ENCODE measurements at regions not wholly inside any gene's neighbourhood (a gene's known extent, or its start where the extent isn't known, plus 50 kb on each side); places are given as distances from the start of the nearest gene placed in this dataset.

GRCh38 chr12:93185369-93185741 lies 192.4 kb upstream of the NUDT4 start:
- Histone ChIP-seq H3K27ac (ENCODE audit: extremely low read depth, low read depth, low read length) (no peak overlapping the region), H3K4me1 (ENCODE audit: control insufficient read depth, insufficient read depth, low read length) (no peaks in the 10 kb centered on the region), H3K36me3 (ENCODE audit: control insufficient read depth in 2 of 2, insufficient read depth in 1 of 2, low read length in 2 of 2) (no peaks in the 10 kb centered on the region), H3K9me3 (ENCODE audit: control insufficient read depth, insufficient read depth, low read depth, low read length) (no peaks in the 10 kb centered on the region), H3K4me3 (ENCODE audit: low read depth, low read length) (no peak overlapping the region)
- CTCF ChIA-PET, result interaction anchor here (0.7 kb wide), 1 partner anchor 90 kb away, joined by 4 read pairs; no protein-coding TSS in a partner anchor
- POLR2A ChIA-PET, result no interaction called here
- TF ChIP-seq REPIN1 (tag by site-specific recombination; IDR thresholded peaks at IDR 0.05; ENCODE audit: low read depth), result no peak
- TF ChIP-seq ZFP69B (tag by site-specific recombination; IDR thresholded peaks at IDR 0.05), result no peak
- no peak for TF ChIP-seq ZNF280D (tag by site-specific recombination; IDR thresholded peaks at IDR 0.05)
- TF ChIP-seq ZNF324 (tag by site-specific recombination; IDR thresholded peaks at IDR 0.05), result no peak
- no peak for TF ChIP-seq ZNF398 (tag by site-specific recombination; IDR thresholded peaks at IDR 0.05)
- TF ChIP-seq ZBTB49 (tag by site-specific recombination; IDR thresholded peaks at IDR 0.05; ENCODE audit: low read depth), result no peak
- TF ChIP-seq ZNF19 (tag by site-specific recombination; IDR thresholded peaks at IDR 0.05; ENCODE audit: low read depth), result no peak
- no peak for TF ChIP-seq ZNF513 (tag by site-specific recombination; IDR thresholded peaks at IDR 0.05)
- TF ChIP-seq ZNF140 (tag by site-specific recombination; IDR thresholded peaks at IDR 0.05), result no peak
- TF ChIP-seq ZNF521 (tag by site-specific recombination; IDR thresholded peaks at IDR 0.05), result no peak
- TF ChIP-seq ZNF174 (tag by site-specific recombination; IDR thresholded peaks at IDR 0.05), result no peak
- no peak for TF ChIP-seq ZNF837 (tag by site-specific recombination; IDR thresholded peaks at IDR 0.05)
- no peak for TF ChIP-seq ZFHX2 (tag by site-specific recombination; conservative IDR thresholded peaks at IDR 0.05)
- TF ChIP-seq ZNF426 (tag by site-specific recombination; IDR thresholded peaks at IDR 0.05), result no peak
- TF ChIP-seq ZNF239 (tag by site-specific recombination; IDR thresholded peaks at IDR 0.05), result no peak
- no peak for TF ChIP-seq CTCF (tag by site-specific recombination; IDR thresholded peaks at IDR 0.05)
- TF ChIP-seq ZNF704 (tag by site-specific recombination; IDR thresholded peaks at IDR 0.05), result no peak

Data from HEK293 (cell line).